BJ (cell line): ENCODE measurements at regions not wholly inside any gene's neighbourhood (a gene's known extent, or its start where the extent isn't known, plus 50 kb on each side); places are given as distances from the start of the nearest gene placed in this dataset.

Experiments used
- CTCF ChIA-PET: fragments of 350-600 bp; formaldehyde crosslinking; extraction: SDS; loops from one replicate; lab custom pipeline; 2021; ENCODE audit warnings: antibody characterized with exemption, inconsistent platforms; lab: Yijun Ruan, JAX
- POLR2A ChIA-PET: fragments of 300-600 bp; sonication (Branson Sonifier 250); formaldehyde crosslinking; extraction: SDS; loops from one replicate; lab custom pipeline; 2021; ENCODE audit warnings: antibody characterized with exemption; lab: Charles Lee
- DNase-seq: peaks from one replicate; pipeline ENCODE4 v3.0.0-alpha.2; 2011; ENCODE audit warnings: low read depth
- H3K27me3 ChIP-seq: 2 replicates; pipeline ENCODE4 v1.6.0; 2011; ENCODE audit warnings: low read length; ENCODE audit not compliant: control insufficient read depth, insufficient read depth
- H3K36me3 ChIP-seq: 2 replicates; pipeline ENCODE4 v1.5.1; 2011; ENCODE audit warnings: low read length; ENCODE audit not compliant: control insufficient read depth, insufficient read depth
- H3K4me3 ChIP-seq: 2 replicates; pipeline ENCODE4 v1.5.1; 2011; ENCODE audit warnings: low read depth, mild to moderate bottlenecking, control low read depth, low read length
- TF ChIP-seq, protein P1 (sequence below): IDR thresholded peaks from 2 replicates; pipeline ENCODE4 v1.5.1; 2011; ENCODE audit warnings: low read depth, mild to moderate bottlenecking, control low read depth, inconsistent platforms, low read length, moderate library complexity; ENCODE audit not compliant: insufficient read depth

DNA sequence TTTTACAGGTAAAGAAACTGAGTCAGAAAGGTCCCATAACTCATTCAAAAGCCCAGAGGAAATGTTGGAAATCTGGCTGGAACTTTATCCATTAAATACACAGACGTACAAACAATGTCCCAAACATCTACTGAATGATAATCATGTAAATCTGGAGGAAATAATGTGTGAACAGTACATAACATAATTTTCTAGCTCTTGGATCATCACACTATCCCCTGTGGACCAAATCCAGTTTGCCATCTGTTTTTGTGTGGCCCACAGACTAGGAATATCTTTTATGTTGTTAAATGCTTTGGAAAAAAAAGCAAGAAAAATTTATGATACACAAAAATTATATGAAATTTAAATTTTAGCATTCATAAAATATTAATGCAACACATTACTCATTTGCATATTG lies 389.9 kb upstream of the SOX9 start:
- ChIA-PET CTCF (no interaction called here), POLR2A (no interaction called here)
- Histone ChIP-seq H3K4me3 (no peak overlapping the region), H3K36me3 (no peaks in the 10 kb centered on the region), H3K27me3 (no peaks in the 10 kb centered on the region)
- TF ChIP-seq, protein P1, sequence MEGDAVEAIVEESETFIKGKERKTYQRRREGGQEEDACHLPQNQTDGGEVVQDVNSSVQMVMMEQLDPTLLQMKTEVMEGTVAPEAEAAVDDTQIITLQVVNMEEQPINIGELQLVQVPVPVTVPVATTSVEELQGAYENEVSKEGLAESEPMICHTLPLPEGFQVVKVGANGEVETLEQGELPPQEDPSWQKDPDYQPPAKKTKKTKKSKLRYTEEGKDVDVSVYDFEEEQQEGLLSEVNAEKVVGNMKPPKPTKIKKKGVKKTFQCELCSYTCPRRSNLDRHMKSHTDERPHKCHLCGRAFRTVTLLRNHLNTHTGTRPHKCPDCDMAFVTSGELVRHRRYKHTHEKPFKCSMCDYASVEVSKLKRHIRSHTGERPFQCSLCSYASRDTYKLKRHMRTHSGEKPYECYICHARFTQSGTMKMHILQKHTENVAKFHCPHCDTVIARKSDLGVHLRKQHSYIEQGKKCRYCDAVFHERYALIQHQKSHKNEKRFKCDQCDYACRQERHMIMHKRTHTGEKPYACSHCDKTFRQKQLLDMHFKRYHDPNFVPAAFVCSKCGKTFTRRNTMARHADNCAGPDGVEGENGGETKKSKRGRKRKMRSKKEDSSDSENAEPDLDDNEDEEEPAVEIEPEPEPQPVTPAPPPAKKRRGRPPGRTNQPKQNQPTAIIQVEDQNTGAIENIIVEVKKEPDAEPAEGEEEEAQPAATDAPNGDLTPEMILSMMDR, result no peak
- DNase-seq, result no peak

DNA sequence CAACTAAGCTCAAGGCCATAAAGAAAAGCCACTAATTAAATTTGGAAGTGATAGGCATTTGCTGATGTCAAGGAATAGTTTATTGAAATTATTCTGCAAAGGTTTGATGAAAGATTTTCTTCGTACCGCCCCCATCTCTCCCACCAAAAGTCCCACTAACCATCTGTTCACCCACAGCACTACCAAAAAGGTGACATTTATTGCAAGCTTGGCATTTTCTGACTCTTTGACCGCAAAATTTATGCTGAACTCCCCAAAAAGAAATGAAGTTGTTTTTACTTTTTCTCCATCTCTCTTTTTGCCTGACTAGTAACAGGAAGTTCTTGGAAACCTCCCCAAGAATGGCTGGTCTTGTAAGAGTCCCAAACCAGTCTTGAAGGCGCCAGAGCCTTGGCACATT lies 384.9 kb upstream of the SOX9 start:
- Histone ChIP-seq H3K27me3 (no peaks in the 10 kb centered on the region), H3K36me3 (no peaks in the 10 kb centered on the region), H3K4me3 (no peak overlapping the region)
- ChIA-PET POLR2A (no interaction called here), CTCF (interaction anchor here (0.6 kb wide), 1 partner anchor 14 kb away, joined by 3 read pairs; no protein-coding TSS in a partner anchor)
- DNase-seq, result no peak
- TF ChIP-seq, protein P1, result no peak

DNA sequence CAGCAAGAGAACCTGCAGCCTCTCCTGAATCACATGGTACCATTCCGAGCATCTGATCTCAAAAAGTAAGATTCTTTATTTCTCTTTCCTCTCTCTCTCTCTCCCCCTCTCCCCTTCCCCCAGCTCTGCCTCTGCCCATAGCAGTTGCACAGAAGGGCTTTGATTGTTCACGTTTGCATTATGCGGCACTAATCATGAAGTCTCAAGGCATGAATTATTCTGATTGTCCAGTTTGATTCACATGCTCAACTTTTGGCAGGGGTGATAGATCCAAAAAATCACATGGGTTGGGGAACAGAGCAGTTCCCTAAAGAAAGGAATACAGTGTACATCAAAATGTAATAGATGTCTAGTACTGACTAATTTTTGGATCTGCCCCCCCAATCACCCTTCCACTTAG lies 380.0 kb upstream of the SOX9 start:
- Histone ChIP-seq H3K27me3 (no peaks in the 10 kb centered on the region), H3K36me3 (no peaks in the 10 kb centered on the region), H3K4me3 (no peak overlapping the region)
- POLR2A ChIA-PET, result no interaction called here
- TF ChIP-seq, protein P1, result no peak
- CTCF ChIA-PET, result no interaction called here
- DNase-seq, result no peak

DNA sequence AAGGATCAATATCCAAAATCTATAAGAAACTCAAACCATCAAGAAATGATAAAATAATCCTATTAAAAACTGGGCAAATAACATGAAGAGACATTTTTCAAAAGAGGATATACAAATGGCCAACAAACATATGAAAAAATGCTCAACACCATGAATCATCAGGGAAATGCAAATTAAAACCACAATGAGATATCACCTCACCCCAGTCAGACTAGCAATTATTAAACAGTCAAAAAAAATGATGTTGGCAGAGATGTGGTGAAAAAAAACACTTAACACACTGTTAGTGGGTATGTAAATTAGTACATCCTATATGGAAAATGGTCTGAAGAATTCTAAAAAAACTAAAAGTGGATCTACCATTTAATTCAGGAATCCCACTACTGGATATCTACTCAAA lies 379.0 kb upstream of the SOX9 start:
- ChIA-PET POLR2A (no interaction called here), CTCF (no interaction called here)
- H3K27me3 ChIP-seq, result no peaks in the 10 kb centered on the region
- TF ChIP-seq, protein P1, result no peak
- no peaks in the 10 kb centered on the region for H3K36me3 ChIP-seq
- no peak for DNase-seq
- no peak overlapping the region for H3K4me3 ChIP-seq

DNA sequence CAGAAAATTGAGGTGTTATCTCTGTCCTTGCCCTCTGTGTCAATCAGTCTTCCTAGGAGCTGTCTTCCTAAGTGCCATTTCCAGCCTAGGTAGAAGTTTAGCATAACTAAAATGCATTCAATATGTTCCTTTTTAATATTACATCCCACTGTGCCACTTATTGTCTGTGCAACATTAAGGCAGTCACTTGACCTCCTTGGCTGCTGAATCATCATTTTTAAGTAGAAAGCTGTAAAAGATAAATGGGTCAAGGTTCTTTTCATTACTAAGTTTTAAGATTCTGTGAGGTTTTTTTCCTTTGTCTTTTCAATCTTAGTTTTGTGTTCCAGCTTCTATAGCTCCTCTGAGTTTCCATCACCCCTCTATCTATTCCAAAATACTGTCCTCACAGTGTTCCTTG lies 371.9 kb upstream of the SOX9 start:
- TF ChIP-seq, protein P1, result no peak
- Histone ChIP-seq H3K36me3 (no peaks in the 10 kb centered on the region), H3K4me3 (no peak overlapping the region), H3K27me3 (no peaks in the 10 kb centered on the region)
- ChIA-PET CTCF (interaction anchor here (0.6 kb wide), 1 partner anchor 255 kb away, joined by 3 read pairs; no protein-coding TSS in a partner anchor), POLR2A (no interaction called here)
- no peak for DNase-seq
